GM12878 (cell line): ENCODE measurements at regions not wholly inside any gene's neighbourhood (a gene's known extent, or its start where the extent isn't known, plus 50 kb on each side); places are given as distances from the start of the nearest gene placed in this dataset.

Experiments
- CHD4 ChIP-seq: fragments of 200-600 bp; sonication (generic); IDR thresholded peaks from 2 replicates; pipeline ENCODE4 v1.6.1; 2016; ENCODE audit warnings: mild to moderate bottlenecking
- EZH2 ChIP-seq: IDR thresholded peaks from 2 replicates; pipeline ENCODE4 v1.6.1; 2012; ENCODE audit warnings: low read depth, mild to moderate bottlenecking, control low read depth, inconsistent platforms, low read length, borderline replicate concordance; ENCODE audit not compliant: control insufficient read depth
- HCFC1 ChIP-seq: fragments of 150-350 bp; IDR thresholded peaks from 2 replicates; pipeline ENCODE4 v1.6.1; 2014; ENCODE audit warnings: low read length
- NFYB ChIP-seq: IDR thresholded peaks from 2 replicates; pipeline ENCODE4 v1.6.1; 2011; ENCODE audit warnings: low read depth, mild to moderate bottlenecking, low read length, improper control_type of control experiment, moderate library complexity; ENCODE audit not compliant: insufficient read depth
- POLR2AphosphoS5 ChIP-seq: IDR thresholded peaks from 2 replicates; pipeline ENCODE4 v1.6.1; 2011; ENCODE audit warnings: mild to moderate bottlenecking, low read length, inconsistent platforms
- TF ChIP-seq, protein P1 (sequence below), 3 experiments: IDR thresholded peaks in 2 of 3; conservative IDR thresholded peaks in 1 of 3; 2 replicates each; pipeline ENCODE4 v1.5.1; 2011; ENCODE audit warnings: low read depth in 3 of 3, low read length in 3 of 3, mild to moderate bottlenecking in 3 of 3, control low read depth in 2 of 3, moderate library complexity in 2 of 3, inconsistent platforms in 1 of 3, mixed read lengths in 1 of 3; ENCODE audit not compliant: control insufficient read depth in 2 of 3, insufficient read depth in 1 of 3; ENCODE audit errors: extremely low read depth in 1 of 3
- TF ChIP-seq, protein P2 (sequence below): IDR thresholded peaks from 2 replicates; pipeline ENCODE4 v1.6.1; 2012; ENCODE audit warnings: mild to moderate bottlenecking, low read depth, low read length

DNA sequence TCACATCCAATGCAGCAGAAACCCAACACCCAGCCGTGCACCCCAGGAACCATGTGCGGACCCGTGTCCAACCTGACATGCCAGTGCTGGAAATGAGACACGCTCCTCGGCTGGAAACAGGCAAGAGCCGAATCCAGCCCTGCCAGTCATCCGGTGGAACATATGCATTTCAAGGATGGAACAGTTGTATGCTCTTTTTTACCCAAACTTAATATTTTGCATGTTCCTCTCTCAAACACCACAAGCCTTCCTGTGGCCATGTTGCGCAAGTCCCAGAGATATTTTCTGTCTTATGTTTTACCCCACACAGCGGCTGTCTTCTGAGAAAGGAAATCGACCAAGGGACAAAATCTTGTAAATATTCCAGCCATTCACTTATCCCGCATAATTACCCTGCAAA, 196.9 kb downstream of the BCL11B start:
- no peak for TF ChIP-seq NFYB
- TF ChIP-seq, protein P1, sequence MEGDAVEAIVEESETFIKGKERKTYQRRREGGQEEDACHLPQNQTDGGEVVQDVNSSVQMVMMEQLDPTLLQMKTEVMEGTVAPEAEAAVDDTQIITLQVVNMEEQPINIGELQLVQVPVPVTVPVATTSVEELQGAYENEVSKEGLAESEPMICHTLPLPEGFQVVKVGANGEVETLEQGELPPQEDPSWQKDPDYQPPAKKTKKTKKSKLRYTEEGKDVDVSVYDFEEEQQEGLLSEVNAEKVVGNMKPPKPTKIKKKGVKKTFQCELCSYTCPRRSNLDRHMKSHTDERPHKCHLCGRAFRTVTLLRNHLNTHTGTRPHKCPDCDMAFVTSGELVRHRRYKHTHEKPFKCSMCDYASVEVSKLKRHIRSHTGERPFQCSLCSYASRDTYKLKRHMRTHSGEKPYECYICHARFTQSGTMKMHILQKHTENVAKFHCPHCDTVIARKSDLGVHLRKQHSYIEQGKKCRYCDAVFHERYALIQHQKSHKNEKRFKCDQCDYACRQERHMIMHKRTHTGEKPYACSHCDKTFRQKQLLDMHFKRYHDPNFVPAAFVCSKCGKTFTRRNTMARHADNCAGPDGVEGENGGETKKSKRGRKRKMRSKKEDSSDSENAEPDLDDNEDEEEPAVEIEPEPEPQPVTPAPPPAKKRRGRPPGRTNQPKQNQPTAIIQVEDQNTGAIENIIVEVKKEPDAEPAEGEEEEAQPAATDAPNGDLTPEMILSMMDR (IDR thresholded peaks at IDR 0.05 in 2 of 3, conservative IDR thresholded peaks at IDR 0.05 in 1 of 3; ENCODE audit: control insufficient read depth in 2 of 3, extremely low read depth in 1 of 3, insufficient read depth in 1 of 3, low read depth in 3 of 3, low read length in 3 of 3) = no peak
- TF ChIP-seq EZH2 = no peak
- TF ChIP-seq, protein P2, sequence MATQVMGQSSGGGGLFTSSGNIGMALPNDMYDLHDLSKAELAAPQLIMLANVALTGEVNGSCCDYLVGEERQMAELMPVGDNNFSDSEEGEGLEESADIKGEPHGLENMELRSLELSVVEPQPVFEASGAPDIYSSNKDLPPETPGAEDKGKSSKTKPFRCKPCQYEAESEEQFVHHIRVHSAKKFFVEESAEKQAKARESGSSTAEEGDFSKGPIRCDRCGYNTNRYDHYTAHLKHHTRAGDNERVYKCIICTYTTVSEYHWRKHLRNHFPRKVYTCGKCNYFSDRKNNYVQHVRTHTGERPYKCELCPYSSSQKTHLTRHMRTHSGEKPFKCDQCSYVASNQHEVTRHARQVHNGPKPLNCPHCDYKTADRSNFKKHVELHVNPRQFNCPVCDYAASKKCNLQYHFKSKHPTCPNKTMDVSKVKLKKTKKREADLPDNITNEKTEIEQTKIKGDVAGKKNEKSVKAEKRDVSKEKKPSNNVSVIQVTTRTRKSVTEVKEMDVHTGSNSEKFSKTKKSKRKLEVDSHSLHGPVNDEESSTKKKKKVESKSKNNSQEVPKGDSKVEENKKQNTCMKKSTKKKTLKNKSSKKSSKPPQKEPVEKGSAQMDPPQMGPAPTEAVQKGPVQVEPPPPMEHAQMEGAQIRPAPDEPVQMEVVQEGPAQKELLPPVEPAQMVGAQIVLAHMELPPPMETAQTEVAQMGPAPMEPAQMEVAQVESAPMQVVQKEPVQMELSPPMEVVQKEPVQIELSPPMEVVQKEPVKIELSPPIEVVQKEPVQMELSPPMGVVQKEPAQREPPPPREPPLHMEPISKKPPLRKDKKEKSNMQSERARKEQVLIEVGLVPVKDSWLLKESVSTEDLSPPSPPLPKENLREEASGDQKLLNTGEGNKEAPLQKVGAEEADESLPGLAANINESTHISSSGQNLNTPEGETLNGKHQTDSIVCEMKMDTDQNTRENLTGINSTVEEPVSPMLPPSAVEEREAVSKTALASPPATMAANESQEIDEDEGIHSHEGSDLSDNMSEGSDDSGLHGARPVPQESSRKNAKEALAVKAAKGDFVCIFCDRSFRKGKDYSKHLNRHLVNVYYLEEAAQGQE = no peak
- no peak for TF ChIP-seq CHD4
- TF ChIP-seq POLR2AphosphoS5 = no peak
- TF ChIP-seq HCFC1 = no peak
